PFSK-1 (cell line): ENCODE measurements at regions not wholly inside any gene's neighbourhood (a gene's known extent, or its start where the extent isn't known, plus 50 kb on each side); places are given as distances from the start of the nearest gene placed in this dataset.

ENCODE experiments used
- FOXP2 ChIP-seq: optimal IDR thresholded peaks from 2 replicates; pipeline ENCODE3; 2011; ENCODE audit warnings: borderline replicate concordance, control low read depth, inconsistent platforms; ENCODE audit not compliant: insufficient read depth; ENCODE audit errors: extremely low read length, extremely low read depth
- POLR2AphosphoS5 ChIP-seq: IDR thresholded peaks from 2 replicates; pipeline ENCODE4 v1.6.1; 2012; ENCODE audit warnings: low read depth, mild to moderate bottlenecking, control low read depth, low read length, moderate library complexity
- SIN3A ChIP-seq: IDR thresholded peaks from 2 replicates; pipeline ENCODE4 v1.6.1; 2012; ENCODE audit warnings: mild to moderate bottlenecking, low read length, moderate library complexity, borderline replicate concordance; ENCODE audit not compliant: insufficient read depth
- TAF1 ChIP-seq: IDR thresholded peaks from 2 replicates; pipeline ENCODE4 v1.6.1; 2012; ENCODE audit warnings: low read length, control low read depth, borderline replicate concordance; ENCODE audit not compliant: insufficient read depth
- TF ChIP-seq, protein P1 (sequence below), 2 experiments: IDR thresholded peaks; 2 replicates each; pipeline versions ENCODE4 v1.6.1 to v1.8.0; 2011 to 2012; ENCODE audit warnings: low read depth in 2 of 2, low read length in 2 of 2, control low read depth in 1 of 2, inconsistent platforms in 1 of 2, mild to moderate bottlenecking in 1 of 2, moderate library complexity in 1 of 2; ENCODE audit not compliant: insufficient read depth in 1 of 2

DNA sequence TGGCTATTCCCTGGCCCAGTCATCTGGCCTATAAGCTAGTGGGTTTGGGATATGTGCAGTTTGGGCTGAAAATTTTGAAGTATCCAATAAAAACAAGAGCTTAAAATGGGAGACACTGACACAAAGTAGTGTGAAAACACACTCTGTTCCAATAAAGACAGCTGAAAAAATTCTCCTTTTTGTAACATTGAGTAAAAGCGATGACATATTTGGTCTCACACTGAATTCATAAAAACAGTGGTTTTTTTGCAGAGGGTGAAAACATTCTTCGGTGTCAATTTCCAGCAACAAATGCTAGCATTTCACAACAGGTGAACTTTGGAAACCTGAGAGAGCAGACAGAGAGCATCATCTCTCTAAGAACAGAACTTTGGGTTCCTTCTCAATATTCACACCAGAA lies 142.2 kb downstream of the OSR1 start:
- TF ChIP-seq TAF1 (no peak), POLR2AphosphoS5 (no peak), FOXP2 (no peak), SIN3A (no peak)
- TF ChIP-seq, protein P1, sequence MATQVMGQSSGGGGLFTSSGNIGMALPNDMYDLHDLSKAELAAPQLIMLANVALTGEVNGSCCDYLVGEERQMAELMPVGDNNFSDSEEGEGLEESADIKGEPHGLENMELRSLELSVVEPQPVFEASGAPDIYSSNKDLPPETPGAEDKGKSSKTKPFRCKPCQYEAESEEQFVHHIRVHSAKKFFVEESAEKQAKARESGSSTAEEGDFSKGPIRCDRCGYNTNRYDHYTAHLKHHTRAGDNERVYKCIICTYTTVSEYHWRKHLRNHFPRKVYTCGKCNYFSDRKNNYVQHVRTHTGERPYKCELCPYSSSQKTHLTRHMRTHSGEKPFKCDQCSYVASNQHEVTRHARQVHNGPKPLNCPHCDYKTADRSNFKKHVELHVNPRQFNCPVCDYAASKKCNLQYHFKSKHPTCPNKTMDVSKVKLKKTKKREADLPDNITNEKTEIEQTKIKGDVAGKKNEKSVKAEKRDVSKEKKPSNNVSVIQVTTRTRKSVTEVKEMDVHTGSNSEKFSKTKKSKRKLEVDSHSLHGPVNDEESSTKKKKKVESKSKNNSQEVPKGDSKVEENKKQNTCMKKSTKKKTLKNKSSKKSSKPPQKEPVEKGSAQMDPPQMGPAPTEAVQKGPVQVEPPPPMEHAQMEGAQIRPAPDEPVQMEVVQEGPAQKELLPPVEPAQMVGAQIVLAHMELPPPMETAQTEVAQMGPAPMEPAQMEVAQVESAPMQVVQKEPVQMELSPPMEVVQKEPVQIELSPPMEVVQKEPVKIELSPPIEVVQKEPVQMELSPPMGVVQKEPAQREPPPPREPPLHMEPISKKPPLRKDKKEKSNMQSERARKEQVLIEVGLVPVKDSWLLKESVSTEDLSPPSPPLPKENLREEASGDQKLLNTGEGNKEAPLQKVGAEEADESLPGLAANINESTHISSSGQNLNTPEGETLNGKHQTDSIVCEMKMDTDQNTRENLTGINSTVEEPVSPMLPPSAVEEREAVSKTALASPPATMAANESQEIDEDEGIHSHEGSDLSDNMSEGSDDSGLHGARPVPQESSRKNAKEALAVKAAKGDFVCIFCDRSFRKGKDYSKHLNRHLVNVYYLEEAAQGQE (IDR thresholded peaks at IDR 0.05; ENCODE audit: insufficient read depth in 1 of 2, low read depth in 2 of 2, low read length in 2 of 2) = no peak
